HepG2 (cell line): ENCODE measurements at regions not wholly inside any gene's neighbourhood (a gene's known extent, or its start where the extent isn't known, plus 50 kb on each side); places are given as distances from the start of the nearest gene placed in this dataset.

Source experiments
- ATAC-seq: fragments of 200-7000 bp; cut with Tn5 transposase; 3 replicates; pipeline ENCODE4 v1.9.1; 2020; ENCODE audit warnings: mild to moderate bottlenecking, moderate library complexity
- BruUV-seq: library from RNA; stranded (reverse); fragments of 400-500 nt; replicated peaks from 2 replicates; lab custom pipeline; 2021; lab: Mats Ljungman, UMichigan
- CTCF ChIA-PET: fragments of 300-600 bp; formaldehyde crosslinking; extraction: SDS; loops from one replicate; lab custom pipeline; 2021; ENCODE audit warnings: low total read pairs, inconsistent platforms, low intra/inter-chr PET ratio; lab: Yijun Ruan, JAX
- POLR2A ChIA-PET: fragments of 350-600 bp; sonication (Branson Sonifier 250); formaldehyde crosslinking; loops from one replicate; lab custom pipeline; 2020; ENCODE audit warnings: antibody characterized with exemption, inconsistent platforms; lab: Yijun Ruan, JAX
- DNase-seq: peaks from one replicate; pipeline ENCODE4 v3.0.0-alpha.2; 2015; ENCODE audit warnings: low spot score
- FAIRE-seq: peaks from 3 replicates; lab custom pipeline; 2011; peaks lifted over from hg19 to GRCh38; lab: Jason Lieb, UNC
- H2AFZ ChIP-seq: one replicate; pipeline ENCODE4 v1.6.1; 2011; ENCODE audit warnings: low read length, inconsistent platforms
- H3K27ac ChIP-seq: fragments of 300-600 bp; 3 replicates; pipeline ENCODE4 v1.8.0; 2011; ENCODE audit warnings: mixed run types, mild to moderate bottlenecking, mixed read lengths, low read length, inconsistent platforms; ENCODE audit not compliant: insufficient read depth; ENCODE audit errors: extremely low read length
- H3K27me3 ChIP-seq, 2 experiments: fragments of 200-600 bp in 1 of 2; 2 replicates in 1 of 2; 3 replicates in 1 of 2; pipeline versions ENCODE4 v1.6.0 to v1.8.0; 2011; ENCODE audit warnings: low read length in 2 of 2, mild to moderate bottlenecking in 2 of 2, moderate library complexity in 2 of 2, inconsistent platforms in 1 of 2; ENCODE audit not compliant: insufficient read depth in 2 of 2, control insufficient read depth in 1 of 2
- H3K36me3 ChIP-seq, 2 experiments: fragments of 200-600 bp in 1 of 2; replicated peaks in 1 of 2; 2 replicates in 1 of 2; 3 replicates in 1 of 2; pipeline versions ENCODE4 v1.5.1 to v1.8.0; 2011; ENCODE audit warnings: low read length in 2 of 2, inconsistent platforms in 1 of 2; ENCODE audit not compliant: insufficient read depth in 2 of 2, control insufficient read depth in 1 of 2
- H3K4me1 ChIP-seq: 2 replicates; pipeline ENCODE4 v1.5.1; 2012; ENCODE audit warnings: low read length, inconsistent platforms; ENCODE audit not compliant: insufficient read depth
- H3K4me2 ChIP-seq: 2 replicates; pipeline ENCODE4 v1.6.0; 2011; ENCODE audit warnings: low read depth, low read length, inconsistent platforms
- H3K4me3 ChIP-seq, 3 experiments: fragments of 200-600 bp in 1 of 3; sonication (generic), shearing (Covaris generic) in 1 of 3; replicated peaks in 1 of 3; 2 replicates each; pipeline ENCODE4 v1.5.1; 2011 to 2016; ENCODE audit warnings: low read length in 3 of 3, inconsistent platforms in 2 of 3, low read depth in 2 of 3, mild to moderate bottlenecking in 2 of 3, control low read depth in 1 of 3, mixed read lengths in 1 of 3; ENCODE audit not compliant: insufficient read depth in 1 of 3
- H3K79me2 ChIP-seq: one replicate; pipeline ENCODE4 v1.6.1; 2011; ENCODE audit warnings: low read length, inconsistent platforms; ENCODE audit not compliant: insufficient read depth
- H3K9ac ChIP-seq: 2 replicates; pipeline ENCODE4 v1.6.0; 2011; ENCODE audit warnings: mild to moderate bottlenecking, low read depth, low read length, inconsistent platforms; ENCODE audit not compliant: insufficient read depth
- H3K9me3 ChIP-seq: 2 replicates; pipeline ENCODE4 v1.5.1; 2012; ENCODE audit warnings: mild to moderate bottlenecking, low read length
- H4K20me1 ChIP-seq: 2 replicates; pipeline ENCODE4 v1.6.0; 2011; ENCODE audit warnings: inconsistent platforms, mild to moderate bottlenecking, low read length, moderate library complexity; ENCODE audit not compliant: insufficient read depth
- ARNTL ChIP-seq: sonication (generic); formaldehyde crosslinking; IDR thresholded peaks from 2 replicates; pipeline ENCODE4 v1.4.0; 2020; ENCODE audit warnings: mild to moderate bottlenecking, missing genetic modification reagents
- CCAR2 ChIP-seq: fragments of 200-400 bp; formaldehyde crosslinking; optimal IDR thresholded peaks from 2 replicates; pipeline ENCODE3; 2018; ENCODE audit warnings: low read depth, mild to moderate bottlenecking, low read length, moderate library complexity
- FOSL1 ChIP-seq: sonication (generic); formaldehyde crosslinking; IDR thresholded peaks from 2 replicates; pipeline ENCODE4 v1.9.0; 2021; ENCODE audit warnings: missing genetic modification reagents, borderline replicate concordance
- FOXJ3 ChIP-seq: sonication (generic); formaldehyde crosslinking; IDR thresholded peaks from 2 replicates; pipeline ENCODE4 v1.4.0; 2020; ENCODE audit warnings: missing genetic modification reagents, mild to moderate bottlenecking, borderline replicate concordance
- KMT2A ChIP-seq: sonication (generic); formaldehyde crosslinking; IDR thresholded peaks from 2 replicates; pipeline ENCODE4 v1.4.0; 2020; ENCODE audit warnings: missing genetic modification reagents
- MBD4 ChIP-seq: IDR thresholded peaks from 2 replicates; pipeline ENCODE4 v1.6.1; 2012; ENCODE audit warnings: low read length, inconsistent platforms, borderline replicate concordance
- NFE2L2 ChIP-seq: fragments of 150-350 bp; IDR thresholded peaks from 2 replicates; pipeline ENCODE4 v1.6.1; 2014; ENCODE audit warnings: low read length
- NFIB ChIP-seq: sonication (generic); formaldehyde crosslinking; IDR thresholded peaks from 2 replicates; pipeline ENCODE4 v1.9.0; 2021; ENCODE audit warnings: missing genetic modification reagents, mild to moderate bottlenecking, borderline replicate concordance
- NFYB ChIP-seq: sonication (generic); formaldehyde crosslinking; IDR thresholded peaks from 2 replicates; pipeline ENCODE4 v1.4.0; 2020; ENCODE audit warnings: missing genetic modification reagents
- SNRNP70 ChIP-seq: fragments of 200-400 bp; formaldehyde crosslinking; IDR thresholded peaks from 2 replicates; pipeline ENCODE4 v1.6.1; 2017; ENCODE audit warnings: mild to moderate bottlenecking, low read depth, low read length, moderate library complexity
- YEATS2 ChIP-seq: sonication (generic); formaldehyde crosslinking; IDR thresholded peaks from 2 replicates; pipeline ENCODE4 v1.4.0; 2020; ENCODE audit warnings: missing genetic modification reagents, borderline replicate concordance
- ZNF17 ChIP-seq: sonication (generic); formaldehyde crosslinking; IDR thresholded peaks from 2 replicates; pipeline ENCODE4 v1.5.0; 2020; ENCODE audit warnings: mild to moderate bottlenecking, missing genetic modification reagents
- ZNF260 ChIP-seq: sonication (generic); formaldehyde crosslinking; IDR thresholded peaks from 2 replicates; pipeline ENCODE4 v1.4.0; 2020; ENCODE audit warnings: missing genetic modification reagents, low read depth, mild to moderate bottlenecking, borderline replicate concordance
- ZSCAN21 ChIP-seq: sonication (generic); formaldehyde crosslinking; IDR thresholded peaks from 2 replicates; pipeline ENCODE4 v1.8.0; 2022; ENCODE audit warnings: mild to moderate bottlenecking, missing genetic modification reagents, moderate library complexity, borderline replicate concordance
- WGBS: methylation state at CpG from one replicate; pipeline ENCODE4 v1.1.6; 2017; ENCODE audit warnings: low lambda C conversion rate; 5-methylcytosine and 5-hydroxymethylcytosine counted together
- in situ Hi-C: cut with HindIII; loops from 2 replicates; pipeline ENCODE4 v1.10.0; 2017; ENCODE audit warnings: low pct_unique_long_range_greater_than_20kb; ENCODE audit not compliant: extremely low pct_ligation_motif_present
- intact Hi-C: fragments of 100-400 bp; cut with micrococcal nuclease; formaldehyde crosslinking; loops from one replicate; pipeline ENCODE4 v1.10.0; 2022; ENCODE audit not compliant: unreplicated experiment
- TF ChIP-seq, protein P1 (sequence below): sonication (generic); formaldehyde crosslinking; IDR thresholded peaks from 2 replicates; pipeline ENCODE4 v1.5.1; 2020; ENCODE audit warnings: missing genetic modification reagents, mild to moderate bottlenecking, borderline replicate concordance
- TF ChIP-seq, protein P2 (sequence below): fragments of 450-650 bp; IDR thresholded peaks from 2 replicates; pipeline ENCODE4 v1.6.1; 2017; ENCODE audit warnings: mild to moderate bottlenecking

DNA sequence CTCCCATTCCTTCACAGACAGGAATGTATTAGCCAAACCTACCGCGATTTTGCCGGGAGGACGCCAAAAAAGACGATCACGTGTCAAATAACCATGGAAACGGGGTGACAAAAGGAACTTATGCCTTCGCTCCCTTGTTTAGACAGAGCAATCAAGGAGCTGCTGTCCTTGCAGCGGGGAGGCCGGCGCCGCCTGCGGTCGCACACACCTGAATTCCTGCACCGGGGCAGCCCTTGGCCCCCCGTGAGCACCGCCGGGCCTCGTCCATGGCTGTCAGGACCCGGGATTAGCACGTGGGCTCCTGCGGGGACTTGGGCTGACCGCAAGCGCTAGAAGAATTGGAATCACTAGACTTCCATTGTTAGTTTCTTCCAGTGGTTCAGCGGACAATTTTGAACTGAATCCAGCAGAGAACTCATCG lies 193.1 kb downstream of the SHQ1 start:
- Histone ChIP-seq H4K20me1 (no peaks in the 10 kb centered on the region), H3K4me3 (no peak overlapping the region), H3K36me3 (no peaks in the 10 kb centered on the region), H2AFZ (no peak overlapping the region), H3K9me3 (no peaks in the 10 kb centered on the region), H3K9ac (no peak overlapping the region), H3K27me3 (no peaks in the 10 kb centered on the region), H3K79me2 (no peaks in the 10 kb centered on the region), H3K27ac (no peak overlapping the region), H3K4me1 (peaks cover 42% of the 10 kb centered on the region), H3K4me2 (no peak overlapping the region)
- TF ChIP-seq CCAR2 (no peak), FOSL1 (no peak), NFIB (CRISPR knock-in tag) (no peak), KMT2A (CRISPR knock-in tag) (no peak), FOXJ3 (CRISPR knock-in tag) (no peak), ARNTL (no peak), MBD4 (no peak), NFYB (no peak), SNRNP70 (no peak), ZNF260 (CRISPR knock-in tag) (no peak), ZSCAN21 (no peak), NFE2L2 (no peak), ZNF17 (CRISPR knock-in tag) (no peak), YEATS2 (CRISPR knock-in tag) (no peak)
- TF ChIP-seq, protein P1, sequence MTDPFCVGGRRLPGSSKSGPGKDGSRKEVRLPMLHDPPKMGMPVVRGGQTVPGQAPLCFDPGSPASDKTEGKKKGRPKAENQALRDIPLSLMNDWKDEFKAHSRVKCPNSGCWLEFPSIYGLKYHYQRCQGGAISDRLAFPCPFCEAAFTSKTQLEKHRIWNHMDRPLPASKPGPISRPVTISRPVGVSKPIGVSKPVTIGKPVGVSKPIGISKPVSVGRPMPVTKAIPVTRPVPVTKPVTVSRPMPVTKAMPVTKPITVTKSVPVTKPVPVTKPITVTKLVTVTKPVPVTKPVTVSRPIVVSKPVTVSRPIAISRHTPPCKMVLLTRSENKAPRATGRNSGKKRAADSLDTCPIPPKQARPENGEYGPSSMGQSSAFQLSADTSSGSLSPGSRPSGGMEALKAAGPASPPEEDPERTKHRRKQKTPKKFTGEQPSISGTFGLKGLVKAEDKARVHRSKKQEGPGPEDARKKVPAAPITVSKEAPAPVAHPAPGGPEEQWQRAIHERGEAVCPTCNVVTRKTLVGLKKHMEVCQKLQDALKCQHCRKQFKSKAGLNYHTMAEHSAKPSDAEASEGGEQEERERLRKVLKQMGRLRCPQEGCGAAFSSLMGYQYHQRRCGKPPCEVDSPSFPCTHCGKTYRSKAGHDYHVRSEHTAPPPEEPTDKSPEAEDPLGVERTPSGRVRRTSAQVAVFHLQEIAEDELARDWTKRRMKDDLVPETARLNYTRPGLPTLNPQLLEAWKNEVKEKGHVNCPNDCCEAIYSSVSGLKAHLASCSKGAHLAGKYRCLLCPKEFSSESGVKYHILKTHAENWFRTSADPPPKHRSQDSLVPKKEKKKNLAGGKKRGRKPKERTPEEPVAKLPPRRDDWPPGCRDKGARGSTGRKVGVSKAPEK (CRISPR knock-in tag): no peak
- TF ChIP-seq, protein P2, sequence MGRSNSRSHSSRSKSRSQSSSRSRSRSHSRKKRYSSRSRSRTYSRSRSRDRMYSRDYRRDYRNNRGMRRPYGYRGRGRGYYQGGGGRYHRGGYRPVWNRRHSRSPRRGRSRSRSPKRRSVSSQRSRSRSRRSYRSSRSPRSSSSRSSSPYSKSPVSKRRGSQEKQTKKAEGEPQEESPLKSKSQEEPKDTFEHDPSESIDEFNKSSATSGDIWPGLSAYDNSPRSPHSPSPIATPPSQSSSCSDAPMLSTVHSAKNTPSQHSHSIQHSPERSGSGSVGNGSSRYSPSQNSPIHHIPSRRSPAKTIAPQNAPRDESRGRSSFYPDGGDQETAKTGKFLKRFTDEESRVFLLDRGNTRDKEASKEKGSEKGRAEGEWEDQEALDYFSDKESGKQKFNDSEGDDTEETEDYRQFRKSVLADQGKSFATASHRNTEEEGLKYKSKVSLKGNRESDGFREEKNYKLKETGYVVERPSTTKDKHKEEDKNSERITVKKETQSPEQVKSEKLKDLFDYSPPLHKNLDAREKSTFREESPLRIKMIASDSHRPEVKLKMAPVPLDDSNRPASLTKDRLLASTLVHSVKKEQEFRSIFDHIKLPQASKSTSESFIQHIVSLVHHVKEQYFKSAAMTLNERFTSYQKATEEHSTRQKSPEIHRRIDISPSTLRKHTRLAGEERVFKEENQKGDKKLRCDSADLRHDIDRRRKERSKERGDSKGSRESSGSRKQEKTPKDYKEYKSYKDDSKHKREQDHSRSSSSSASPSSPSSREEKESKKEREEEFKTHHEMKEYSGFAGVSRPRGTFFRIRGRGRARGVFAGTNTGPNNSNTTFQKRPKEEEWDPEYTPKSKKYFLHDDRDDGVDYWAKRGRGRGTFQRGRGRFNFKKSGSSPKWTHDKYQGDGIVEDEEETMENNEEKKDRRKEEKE: no peak
- BruUV-seq: no TSS peak
- intact Hi-C loops (no loop called here), in situ Hi-C loops (no loop called here)
- ATAC-seq (no peak), DNase-seq (no peak), FAIRE-seq (no peak)
- 76% methylated on average over 23 of the region's 26 CpGs for WGBS
- ChIA-PET CTCF (no interaction called here), POLR2A (no interaction called here)
